ENCODE measurements at regions not wholly inside any gene's neighbourhood (a gene's known extent, or its start where the extent isn't known, plus 50 kb on each side); places are given as distances from the start of the nearest gene placed in this dataset.

DNA sequence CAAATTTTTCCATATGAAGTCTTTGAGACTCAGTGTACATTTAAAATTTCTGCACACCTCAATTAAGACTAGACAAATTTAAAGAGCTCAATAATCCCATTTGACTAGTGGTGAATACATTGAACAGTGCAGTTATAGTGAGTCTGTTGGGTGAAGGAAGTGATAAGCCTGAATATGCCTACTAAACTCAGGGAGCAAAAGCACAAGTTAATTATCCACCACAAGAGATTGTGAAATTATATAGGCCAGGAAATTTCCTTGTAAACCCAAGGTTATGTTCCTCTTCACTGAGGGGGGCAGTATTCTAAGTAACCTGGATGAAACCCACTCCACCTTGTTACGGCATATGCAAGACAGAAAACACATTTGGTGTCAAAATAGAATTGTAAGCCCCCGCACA is 612.9 kb upstream of the DAB2 start:
- Histone ChIP-seq H3K18ac (ENCODE audit: low read length) (no peak overlapping the region), H3K23ac (ENCODE audit: low read length) (no peak overlapping the region), H2AK5ac (ENCODE audit: low read length) (no peak overlapping the region), H3K36me3 (ENCODE audit: control insufficient read depth, insufficient read depth, low read length) (no peaks in the 10 kb centered on the region), H2BK5ac (ENCODE audit: low read length) (no peak overlapping the region), H4K5ac (ENCODE audit: low read length) (no peak overlapping the region), H3K27me3 (ENCODE audit: insufficient read depth, low read length, poor library complexity) (no peaks in the 10 kb centered on the region), H4K8ac (ENCODE audit: low read depth, low read length) (no peak overlapping the region), H3K9ac (ENCODE audit: low read length) (no peak overlapping the region), H3K27ac (ENCODE audit: low read depth, low read length) (no peak overlapping the region), H3K79me1 (ENCODE audit: low read length) (no peaks in the 10 kb centered on the region), H3K56ac (ENCODE audit: low read length) (no peak overlapping the region), H3K4me1 (ENCODE audit: control insufficient read depth, low read depth, low read length) (no peaks in the 10 kb centered on the region), H2BK120ac (ENCODE audit: low read depth, low read length) (no peak overlapping the region), H3K4me2 (ENCODE audit: low read length) (no peak overlapping the region), H3K79me2 (ENCODE audit: control insufficient read depth, insufficient read depth, low read length) (no peaks in the 10 kb centered on the region), H3K4me3 (ENCODE audit: low read length) (no peak overlapping the region), H2BK15ac (replicated peaks; ENCODE audit: low read depth) (no peak overlapping the region), H3K4ac (ENCODE audit: low read depth, low read length) (no peak overlapping the region)
- DNase-seq = no peak
- WGBS (ENCODE audit: extremely low coverage, insufficient coverage, low lambda C conversion rate) = no CpG with 5 or more reads among the region's 2 CpGs

DNA sequence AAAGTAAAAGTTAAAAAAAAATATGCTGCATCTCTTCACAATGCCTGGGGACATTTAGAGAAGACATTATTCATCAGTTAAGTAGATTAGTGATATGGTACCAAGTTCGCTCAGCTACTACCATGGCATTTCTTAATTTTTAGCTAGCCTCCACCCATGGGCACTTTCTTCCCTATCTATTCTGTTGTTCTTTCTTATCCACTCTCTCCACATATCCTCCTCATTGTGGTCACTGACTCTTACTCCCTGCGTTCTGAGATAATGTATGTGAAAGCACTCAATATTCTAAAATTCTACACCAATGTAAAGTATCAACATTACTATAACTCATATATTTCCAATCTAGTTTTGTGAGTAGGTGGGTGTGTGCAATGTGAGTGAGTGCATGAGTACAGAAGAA is 609.7 kb upstream of the DAB2 start:
- no peak overlapping the region for H3K4me3 ChIP-seq (ENCODE audit: low read length)
- no peak overlapping the region for H3K27ac ChIP-seq (ENCODE audit: low read depth, low read length)
- H3K4ac ChIP-seq (ENCODE audit: low read depth, low read length) = no peak overlapping the region
- H2BK15ac ChIP-seq (replicated peaks; ENCODE audit: low read depth) = no peak overlapping the region
- no peak overlapping the region for H3K9ac ChIP-seq (ENCODE audit: low read length)
- H3K79me1 ChIP-seq (ENCODE audit: low read length) = no peaks in the 10 kb centered on the region
- H4K5ac ChIP-seq (ENCODE audit: low read length) = no peak overlapping the region
- H3K23ac ChIP-seq (ENCODE audit: low read length) = no peak overlapping the region
- WGBS (ENCODE audit: extremely low coverage, insufficient coverage, low lambda C conversion rate) = no CpG with 5 or more reads among the region's 2 CpGs
- no peak overlapping the region for H2AK5ac ChIP-seq (ENCODE audit: low read length)
- no peak overlapping the region for H3K56ac ChIP-seq (ENCODE audit: low read length)
- no peak overlapping the region for H3K4me2 ChIP-seq (ENCODE audit: low read length)
- H3K4me1 ChIP-seq (ENCODE audit: control insufficient read depth, low read depth, low read length) = no peaks in the 10 kb centered on the region
- H3K27me3 ChIP-seq (ENCODE audit: insufficient read depth, low read length, poor library complexity) = no peaks in the 10 kb centered on the region
- H3K18ac ChIP-seq (ENCODE audit: low read length) = no peak overlapping the region
- no peaks in the 10 kb centered on the region for H3K36me3 ChIP-seq (ENCODE audit: control insufficient read depth, insufficient read depth, low read length)
- no peak overlapping the region for H2BK5ac ChIP-seq (ENCODE audit: low read length)
- no peaks in the 10 kb centered on the region for H3K79me2 ChIP-seq (ENCODE audit: control insufficient read depth, insufficient read depth, low read length)
- no peak overlapping the region for H4K8ac ChIP-seq (ENCODE audit: low read depth, low read length)
- H2BK120ac ChIP-seq (ENCODE audit: low read depth, low read length) = no peak overlapping the region
- DNase-seq = no peak

DNA sequence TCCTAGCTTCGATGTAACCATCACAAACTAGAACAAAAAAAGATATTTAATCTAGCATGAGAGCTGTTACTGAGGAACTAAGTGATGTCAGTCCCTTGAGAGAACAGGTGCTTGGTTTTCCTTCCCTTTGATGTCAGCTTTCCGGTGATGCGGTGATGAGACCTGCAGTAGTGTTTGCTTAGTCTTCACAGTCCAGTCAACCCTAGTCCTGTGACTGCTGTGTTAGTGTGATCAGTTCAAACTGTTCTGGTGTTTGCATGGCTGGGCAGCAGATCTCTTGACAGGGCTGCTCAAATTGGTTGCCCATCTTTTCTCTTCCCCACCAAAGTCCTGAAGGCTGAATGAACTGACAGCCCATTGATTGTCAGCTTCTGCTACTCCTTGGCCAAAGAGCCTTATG is 608.6 kb upstream of the DAB2 start:
- no peak overlapping the region for H3K4ac ChIP-seq (ENCODE audit: low read depth, low read length)
- no CpG with 5 or more reads among the region's 3 CpGs for WGBS (ENCODE audit: extremely low coverage, insufficient coverage, low lambda C conversion rate)
- no peaks in the 10 kb centered on the region for H3K79me1 ChIP-seq (ENCODE audit: low read length)
- H3K56ac ChIP-seq (ENCODE audit: low read length) = no peak overlapping the region
- H3K4me1 ChIP-seq (ENCODE audit: control insufficient read depth, low read depth, low read length) = no peaks in the 10 kb centered on the region
- H2AK5ac ChIP-seq (ENCODE audit: low read length) = no peak overlapping the region
- no peak overlapping the region for H3K4me3 ChIP-seq (ENCODE audit: low read length)
- no peaks in the 10 kb centered on the region for H3K27me3 ChIP-seq (ENCODE audit: insufficient read depth, low read length, poor library complexity)
- H3K23ac ChIP-seq (ENCODE audit: low read length) = no peak overlapping the region
- H2BK5ac ChIP-seq (ENCODE audit: low read length) = no peak overlapping the region
- no peak overlapping the region for H2BK120ac ChIP-seq (ENCODE audit: low read depth, low read length)
- no peak overlapping the region for H2BK15ac ChIP-seq (replicated peaks; ENCODE audit: low read depth)
- H4K8ac ChIP-seq (ENCODE audit: low read depth, low read length) = no peak overlapping the region
- no peak overlapping the region for H3K9ac ChIP-seq (ENCODE audit: low read length)
- no peak overlapping the region for H3K4me2 ChIP-seq (ENCODE audit: low read length)
- H3K36me3 ChIP-seq (ENCODE audit: control insufficient read depth, insufficient read depth, low read length) = no peaks in the 10 kb centered on the region
- no peak overlapping the region for H3K27ac ChIP-seq (ENCODE audit: low read depth, low read length)
- DNase-seq = no peak
- no peak overlapping the region for H3K18ac ChIP-seq (ENCODE audit: low read length)
- H4K5ac ChIP-seq (ENCODE audit: low read length) = no peak overlapping the region
- no peaks in the 10 kb centered on the region for H3K79me2 ChIP-seq (ENCODE audit: control insufficient read depth, insufficient read depth, low read length)

DNA sequence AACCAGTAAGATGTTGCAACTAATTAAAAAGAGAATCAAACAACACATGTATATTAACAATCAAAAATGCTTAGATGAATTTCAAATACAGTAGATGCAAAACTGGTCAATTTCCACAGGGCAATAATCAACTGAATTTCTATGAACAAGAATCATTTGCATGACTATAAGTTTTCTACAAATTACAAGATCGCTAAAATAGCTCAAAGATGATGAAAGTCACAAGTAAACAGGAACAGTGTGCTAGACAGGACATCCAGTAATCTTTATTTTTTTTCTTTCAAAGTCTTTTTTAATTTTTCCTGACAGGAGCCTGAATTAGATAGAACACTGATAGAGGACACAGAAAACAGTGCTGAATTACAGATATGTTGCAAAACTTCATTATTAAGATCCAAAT is 608.2 kb upstream of the DAB2 start:
- Histone ChIP-seq H3K9ac (ENCODE audit: low read length) (no peak overlapping the region), H2BK120ac (ENCODE audit: low read depth, low read length) (no peak overlapping the region), H3K23ac (ENCODE audit: low read length) (no peak overlapping the region), H3K4me2 (ENCODE audit: low read length) (no peak overlapping the region), H2BK5ac (ENCODE audit: low read length) (no peak overlapping the region), H4K8ac (ENCODE audit: low read depth, low read length) (no peak overlapping the region), H3K56ac (ENCODE audit: low read length) (no peak overlapping the region), H3K79me1 (ENCODE audit: low read length) (no peaks in the 10 kb centered on the region), H2AK5ac (ENCODE audit: low read length) (no peak overlapping the region), H3K27ac (ENCODE audit: low read depth, low read length) (no peak overlapping the region), H3K36me3 (ENCODE audit: control insufficient read depth, insufficient read depth, low read length) (no peaks in the 10 kb centered on the region), H3K4me3 (ENCODE audit: low read length) (no peak overlapping the region), H4K5ac (ENCODE audit: low read length) (no peak overlapping the region), H3K79me2 (ENCODE audit: control insufficient read depth, insufficient read depth, low read length) (no peaks in the 10 kb centered on the region), H3K18ac (ENCODE audit: low read length) (no peak overlapping the region), H3K27me3 (ENCODE audit: insufficient read depth, low read length, poor library complexity) (no peaks in the 10 kb centered on the region), H2BK15ac (replicated peaks; ENCODE audit: low read depth) (no peak overlapping the region), H3K4me1 (ENCODE audit: control insufficient read depth, low read depth, low read length) (no peaks in the 10 kb centered on the region), H3K4ac (ENCODE audit: low read depth, low read length) (no peak overlapping the region)
- no peak for DNase-seq
- no CpG with 5 or more reads among the region's 1 CpG for WGBS (ENCODE audit: extremely low coverage, insufficient coverage, low lambda C conversion rate)

DNA sequence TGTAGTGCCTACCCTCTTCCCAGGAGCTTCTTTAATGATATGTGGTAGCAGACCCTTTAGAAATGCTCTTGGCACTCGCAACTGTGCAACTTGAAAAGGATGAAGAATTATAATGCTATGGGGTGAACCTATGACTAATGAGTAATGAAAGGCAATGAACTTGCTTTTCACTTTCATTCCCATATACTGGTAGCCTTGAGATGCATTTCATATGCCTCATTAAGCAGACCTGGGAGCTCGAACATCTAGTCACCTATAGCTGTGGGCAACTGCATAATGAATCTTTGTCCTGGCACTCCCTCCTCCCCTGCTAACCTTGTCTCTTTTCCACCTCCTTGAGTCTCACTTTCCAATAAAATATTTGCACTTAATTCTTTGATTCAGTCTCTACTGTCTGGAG is 605.9 kb upstream of the DAB2 start:
- no peaks in the 10 kb centered on the region for H3K4me1 ChIP-seq (ENCODE audit: control insufficient read depth, low read depth, low read length)
- no peaks in the 10 kb centered on the region for H3K27me3 ChIP-seq (ENCODE audit: insufficient read depth, low read length, poor library complexity)
- H3K36me3 ChIP-seq (ENCODE audit: control insufficient read depth, insufficient read depth, low read length) = no peaks in the 10 kb centered on the region
- no peak overlapping the region for H2BK15ac ChIP-seq (replicated peaks; ENCODE audit: low read depth)
- no peak overlapping the region for H2BK120ac ChIP-seq (ENCODE audit: low read depth, low read length)
- no peak overlapping the region for H2BK5ac ChIP-seq (ENCODE audit: low read length)
- DNase-seq = no peak
- H3K4me3 ChIP-seq (ENCODE audit: low read length) = no peak overlapping the region
- no peak overlapping the region for H3K56ac ChIP-seq (ENCODE audit: low read length)
- no peaks in the 10 kb centered on the region for H3K79me2 ChIP-seq (ENCODE audit: control insufficient read depth, insufficient read depth, low read length)
- H2AK5ac ChIP-seq (ENCODE audit: low read length) = no peak overlapping the region
- H3K79me1 ChIP-seq (ENCODE audit: low read length) = no peaks in the 10 kb centered on the region
- H3K4ac ChIP-seq (ENCODE audit: low read depth, low read length) = no peak overlapping the region
- no peak overlapping the region for H3K23ac ChIP-seq (ENCODE audit: low read length)
- H4K5ac ChIP-seq (ENCODE audit: low read length) = no peak overlapping the region
- no peak overlapping the region for H3K9ac ChIP-seq (ENCODE audit: low read length)
- no CpG with 5 or more reads among the region's 2 CpGs for WGBS (ENCODE audit: extremely low coverage, insufficient coverage, low lambda C conversion rate)
- H3K27ac ChIP-seq (ENCODE audit: low read depth, low read length) = no peak overlapping the region
- H3K4me2 ChIP-seq (ENCODE audit: low read length) = no peak overlapping the region
- H3K18ac ChIP-seq (ENCODE audit: low read length) = no peak overlapping the region
- H4K8ac ChIP-seq (ENCODE audit: low read depth, low read length) = no peak overlapping the region

DNA sequence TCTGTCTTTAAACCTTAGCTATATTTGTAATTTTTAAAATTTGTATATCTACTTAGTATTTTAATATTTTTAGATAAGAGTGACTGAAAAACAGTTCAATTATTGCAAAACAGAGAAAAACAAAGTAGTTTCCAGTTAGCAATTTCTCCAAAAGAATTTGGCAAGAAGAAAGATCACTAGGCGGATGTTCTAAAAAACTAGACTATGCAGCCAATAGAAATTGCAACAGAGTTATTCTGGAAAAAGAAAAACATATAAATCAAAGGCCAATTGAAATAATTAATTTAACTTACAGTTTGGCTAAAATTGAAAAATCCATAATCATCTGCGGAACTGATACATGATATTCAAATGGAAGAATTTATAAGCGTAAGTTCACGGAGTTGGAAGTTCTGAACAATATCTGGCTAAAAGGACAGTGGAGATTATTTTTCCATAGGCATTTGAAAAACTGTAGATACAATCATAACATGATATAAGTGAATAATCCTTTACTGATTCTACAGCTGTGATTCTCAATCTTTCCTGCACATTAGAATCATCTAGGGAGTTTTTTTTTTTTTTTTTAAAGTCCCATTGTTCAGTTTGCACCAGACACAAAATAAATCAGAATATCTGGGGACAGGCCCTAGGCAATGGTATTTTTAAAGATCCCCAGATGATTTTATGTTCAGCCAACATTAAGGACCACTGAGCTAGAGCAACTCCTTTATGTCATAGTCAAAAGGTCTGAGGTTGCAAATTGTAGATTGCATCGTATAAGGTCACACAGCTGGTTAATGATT is 605.1 kb upstream of the DAB2 start:
- Histone ChIP-seq H3K9ac (ENCODE audit: low read length) (no peak overlapping the region), H3K79me1 (ENCODE audit: low read length) (no peaks in the 10 kb centered on the region), H3K23ac (ENCODE audit: low read length) (no peak overlapping the region), H3K56ac (ENCODE audit: low read length) (no peak overlapping the region), H4K8ac (ENCODE audit: low read depth, low read length) (no peak overlapping the region), H3K4me1 (ENCODE audit: control insufficient read depth, low read depth, low read length) (no peaks in the 10 kb centered on the region), H3K79me2 (ENCODE audit: control insufficient read depth, insufficient read depth, low read length) (no peaks in the 10 kb centered on the region), H3K18ac (ENCODE audit: low read length) (no peak overlapping the region), H3K27ac (ENCODE audit: low read depth, low read length) (no peak overlapping the region), H2BK15ac (replicated peaks; ENCODE audit: low read depth) (no peak overlapping the region), H2BK5ac (ENCODE audit: low read length) (no peak overlapping the region), H2BK120ac (ENCODE audit: low read depth, low read length) (no peak overlapping the region), H4K5ac (ENCODE audit: low read length) (no peak overlapping the region), H3K36me3 (ENCODE audit: control insufficient read depth, insufficient read depth, low read length) (no peaks in the 10 kb centered on the region), H2AK5ac (ENCODE audit: low read length) (no peak overlapping the region), H3K27me3 (ENCODE audit: insufficient read depth, low read length, poor library complexity) (no peaks in the 10 kb centered on the region), H3K4ac (ENCODE audit: low read depth, low read length) (no peak overlapping the region), H3K4me3 (ENCODE audit: low read length) (no peak overlapping the region), H3K4me2 (ENCODE audit: low read length) (no peak overlapping the region)
- DNase-seq = no peak
- WGBS (ENCODE audit: extremely low coverage, insufficient coverage, low lambda C conversion rate) = no CpG with 5 or more reads among the region's 5 CpGs
